IPS-18a (cell line): ENCODE measurements at regions not wholly inside any gene's neighbourhood (a gene's known extent, or its start where the extent isn't known, plus 50 kb on each side); places are given as distances from the start of the nearest gene placed in this dataset.
"Not testable (repeated sequence)": the region's sequence is repeated elsewhere in the genome, so short reads cannot be mapped to it uniquely, and the experiment has no call there.

Experiments used
- H3K27ac ChIP-seq: one replicate; pipeline ENCODE4 v1.5.1; 2013; ENCODE audit warnings: low read length
- H3K27me3 ChIP-seq: one replicate; pipeline ENCODE4 v1.6.1; 2013; ENCODE audit warnings: mild to moderate bottlenecking, low read length; ENCODE audit not compliant: control insufficient read depth, insufficient read depth
- H3K36me3 ChIP-seq: one replicate; pipeline ENCODE4 v1.6.1; 2013; ENCODE audit warnings: low read depth, low read length; ENCODE audit not compliant: control insufficient read depth
- H3K4me1 ChIP-seq: one replicate; pipeline ENCODE4 v1.6.1; 2013; ENCODE audit warnings: low read depth, low read length; ENCODE audit not compliant: control insufficient read depth
- H3K4me3 ChIP-seq: one replicate; pipeline ENCODE4 v1.5.1; 2013; ENCODE audit warnings: low read length
- H3K9ac ChIP-seq: one replicate; pipeline ENCODE4 v1.6.1; 2013; ENCODE audit warnings: mild to moderate bottlenecking, low read length, moderate library complexity
- H3K9me3 ChIP-seq: one replicate; pipeline ENCODE4 v1.6.1; 2013; ENCODE audit warnings: low read depth, low read length; ENCODE audit not compliant: control insufficient read depth

DNA sequence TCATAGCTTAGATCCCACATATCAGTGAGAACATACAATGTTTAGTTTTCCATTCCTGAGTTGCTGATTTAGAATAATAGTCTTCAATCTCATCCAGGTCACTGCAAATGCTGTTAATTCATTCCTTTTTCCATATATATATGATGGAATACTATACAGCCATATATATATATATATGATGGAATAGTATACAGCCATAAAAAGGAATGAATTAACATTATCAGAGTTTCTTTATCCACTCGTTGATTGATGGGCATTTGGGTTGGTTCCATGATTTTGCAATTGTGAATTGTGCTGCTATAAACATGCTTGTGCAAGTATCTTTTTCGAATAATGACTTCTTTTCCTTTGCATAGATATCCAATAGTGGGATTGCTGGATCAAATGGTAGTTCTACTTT, 273.9 kb upstream of the KLF4 start:
- not testable (repeated sequence) for H3K9me3 ChIP-seq, H3K27me3 ChIP-seq, H3K9ac ChIP-seq, H3K4me1 ChIP-seq, H3K36me3 ChIP-seq, H3K27ac ChIP-seq, H3K4me3 ChIP-seq

DNA sequence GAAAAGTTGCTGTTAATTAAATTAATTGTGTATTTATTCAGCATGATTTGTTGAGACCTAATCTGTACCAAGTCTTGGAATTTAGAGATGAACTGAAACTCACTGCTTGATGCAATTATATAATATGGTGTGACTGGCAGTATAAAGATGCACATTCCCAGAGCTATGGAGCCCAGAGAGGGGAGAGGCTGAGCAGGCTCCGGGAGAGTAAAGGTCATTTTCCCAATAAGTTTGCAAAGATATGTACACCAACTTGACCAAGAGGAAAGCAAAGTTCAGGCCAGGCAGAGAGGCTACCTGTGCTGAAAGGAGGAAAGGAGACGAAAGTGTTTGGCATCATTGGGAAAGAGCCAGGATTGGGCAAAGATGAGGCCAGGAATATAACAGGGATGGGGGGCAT, 271.7 kb upstream of the KLF4 start:
- H3K36me3 ChIP-seq, result no peaks in the 10 kb centered on the region
- no peak overlapping the region for H3K27ac ChIP-seq
- no peak overlapping the region for H3K9ac ChIP-seq

DNA sequence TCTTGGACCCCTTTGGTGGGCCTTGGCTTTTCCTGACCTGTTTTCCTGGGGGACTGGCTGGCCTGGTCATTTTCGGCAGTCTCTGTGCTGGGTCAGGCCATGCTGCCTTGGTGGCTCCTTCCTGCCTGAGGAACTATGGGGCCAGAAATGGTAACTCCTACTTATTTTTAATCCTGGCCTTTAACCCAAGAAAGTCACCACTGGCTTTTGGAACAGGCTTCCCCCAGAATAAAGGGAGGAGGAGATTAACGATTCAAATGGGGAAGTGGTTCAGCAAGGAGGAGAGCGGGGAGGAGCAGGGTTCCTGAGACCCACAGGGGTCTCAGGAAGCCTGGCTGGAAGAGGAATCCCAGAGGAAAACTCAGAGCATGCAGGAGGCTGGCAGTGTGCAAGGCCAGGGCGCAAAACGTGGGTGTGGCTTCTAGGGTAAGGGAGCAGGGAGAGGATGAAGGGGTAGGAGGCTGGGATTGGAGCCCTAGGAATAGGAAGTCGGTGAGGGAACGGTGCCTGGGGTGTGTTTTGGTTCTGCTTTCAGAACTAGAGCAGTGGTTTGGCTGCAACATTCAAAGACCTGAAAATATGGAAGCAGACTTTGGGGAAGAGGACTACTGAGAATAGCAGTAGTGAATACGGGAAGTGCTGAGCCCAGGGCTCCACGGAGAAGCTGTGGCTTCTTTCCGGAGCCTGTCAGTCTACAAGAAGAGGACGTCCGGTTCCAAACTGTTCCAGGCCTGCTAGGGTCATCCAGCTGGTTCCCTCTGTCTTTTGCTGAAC, 271.1 kb upstream of the KLF4 start:
- H3K36me3 ChIP-seq, result no peaks in the 10 kb centered on the region
- no peak overlapping the region for H3K27ac ChIP-seq
- no peaks in the 10 kb centered on the region for H3K4me1 ChIP-seq
- H3K9ac ChIP-seq, result no peak overlapping the region
- no peaks in the 10 kb centered on the region for H3K27me3 ChIP-seq
- H3K9me3 ChIP-seq, result no peaks in the 10 kb centered on the region
- H3K4me3 ChIP-seq, result no peak overlapping the region

More for the DNA sequence above, 271.7 kb upstream of the KLF4 start:
- H3K4me3 ChIP-seq, result no peak overlapping the region
- H3K27me3 ChIP-seq, result no peaks in the 10 kb centered on the region
- no peaks in the 10 kb centered on the region for H3K4me1 ChIP-seq
- H3K9me3 ChIP-seq, result no peaks in the 10 kb centered on the region

DNA sequence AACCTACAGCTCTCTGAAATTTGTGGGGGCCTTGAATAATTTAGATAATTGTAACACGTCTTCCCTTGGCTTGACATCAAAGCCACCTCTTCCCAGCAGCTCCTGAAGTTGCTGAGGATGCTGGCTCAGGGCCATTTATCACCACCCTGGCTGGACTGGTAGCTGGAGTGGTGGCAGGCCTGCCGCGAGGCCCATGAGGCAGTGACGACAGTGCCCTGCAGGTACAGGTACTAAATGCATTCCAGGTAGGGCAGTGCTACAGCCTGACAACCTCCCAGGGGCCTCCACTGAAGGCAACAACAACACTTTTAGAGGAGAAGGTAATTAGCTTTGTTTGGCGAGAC, 270.2 kb upstream of the KLF4 start:
- H3K4me3 ChIP-seq, result no peak overlapping the region
- no peaks in the 10 kb centered on the region for H3K36me3 ChIP-seq
- H3K9ac ChIP-seq, result no peak overlapping the region
- H3K27ac ChIP-seq, result no peak overlapping the region
- no peaks in the 10 kb centered on the region for H3K9me3 ChIP-seq
- H3K27me3 ChIP-seq, result no peaks in the 10 kb centered on the region
- no peaks in the 10 kb centered on the region for H3K4me1 ChIP-seq

DNA sequence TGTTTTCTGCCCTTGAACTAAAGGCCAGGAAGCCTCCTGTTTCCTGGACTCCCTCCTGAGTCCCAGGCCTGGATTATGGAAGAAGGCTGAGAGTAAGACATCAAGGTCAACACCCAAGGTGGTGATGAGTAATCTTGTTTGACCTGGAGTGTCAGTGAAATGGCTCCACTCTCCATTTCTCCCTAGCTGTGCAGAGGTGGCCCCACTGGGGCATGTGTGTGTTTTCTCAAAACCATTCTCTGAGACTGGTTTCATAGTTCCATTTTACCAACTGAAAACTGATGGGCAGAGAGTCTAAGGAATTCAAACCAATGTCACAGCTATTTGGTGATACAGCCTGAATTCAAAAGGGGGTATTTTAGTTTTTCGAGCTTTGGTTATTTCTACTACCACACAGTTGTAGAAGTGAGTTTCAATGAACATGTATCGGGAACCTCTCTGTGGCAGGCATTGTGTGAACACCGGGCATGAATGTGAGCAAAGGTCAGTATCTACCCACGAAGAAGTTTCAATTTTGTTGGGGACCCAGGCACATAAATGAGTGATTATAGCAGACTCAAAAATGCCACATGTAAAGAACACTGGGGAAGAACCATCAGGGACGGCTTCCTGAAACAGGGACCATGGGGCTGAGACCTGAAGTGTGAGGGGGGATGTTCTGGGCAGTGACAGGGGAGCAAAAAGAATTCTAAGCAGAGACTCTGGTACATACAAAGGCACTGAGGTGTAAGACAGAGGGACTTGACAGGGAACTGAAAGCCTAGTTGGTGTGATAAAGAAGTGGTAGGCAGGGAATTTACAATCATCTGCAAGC, 269.6 kb upstream of the KLF4 start:
- H3K36me3 ChIP-seq, result no peaks in the 10 kb centered on the region
- H3K9ac ChIP-seq, result no peak overlapping the region
- no peak overlapping the region for H3K27ac ChIP-seq
- H3K9me3 ChIP-seq, result no peaks in the 10 kb centered on the region
- no peaks in the 10 kb centered on the region for H3K27me3 ChIP-seq
- no peak overlapping the region for H3K4me3 ChIP-seq
- H3K4me1 ChIP-seq, result no peaks in the 10 kb centered on the region

DNA sequence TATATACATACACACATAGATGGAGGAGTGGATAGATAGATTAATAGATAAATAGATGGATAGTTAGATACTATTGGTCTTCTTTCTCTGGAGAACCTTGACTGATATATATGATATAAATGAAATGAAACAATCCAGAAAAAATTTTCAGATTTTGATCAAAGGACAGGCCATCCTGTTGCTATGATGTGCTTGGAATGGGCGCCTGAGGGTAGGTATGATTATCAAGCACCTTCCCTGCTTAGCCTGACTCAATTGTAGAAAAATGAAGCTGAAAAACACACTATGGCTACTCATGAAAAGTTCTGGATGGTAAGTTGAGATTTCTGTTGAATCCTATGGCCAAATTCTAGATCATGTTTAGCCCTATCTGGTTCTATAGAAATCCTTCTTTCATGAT, 266.5 kb upstream of the KLF4 start:
- Histone ChIP-seq H3K4me1 (peaks cover 6% of the 10 kb centered on the region), H3K27me3 (no peaks in the 10 kb centered on the region), H3K4me3 (no peak overlapping the region), H3K9ac (no peak overlapping the region), H3K36me3 (no peaks in the 10 kb centered on the region), H3K27ac (no peak overlapping the region), H3K9me3 (no peaks in the 10 kb centered on the region)

DNA sequence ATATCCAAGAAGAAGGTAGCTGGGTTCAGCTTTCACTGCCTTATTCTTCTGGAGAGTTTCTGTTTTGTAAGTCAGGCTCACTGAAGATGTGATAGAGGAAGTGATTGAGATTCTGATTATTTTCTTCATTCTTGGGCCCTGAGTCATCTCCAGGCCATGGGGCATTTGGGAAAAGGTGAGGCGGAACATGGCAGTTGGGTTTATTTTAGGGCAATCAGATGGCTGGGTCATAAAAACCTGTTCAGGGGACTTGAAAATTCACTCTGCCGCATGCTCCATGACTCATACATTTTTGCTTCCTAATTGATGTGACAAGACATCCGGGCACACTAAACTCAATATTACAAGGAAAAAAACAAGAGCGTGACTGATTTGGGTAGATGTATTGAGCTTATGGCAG, 265.7 kb upstream of the KLF4 start:
- Histone ChIP-seq H3K36me3 (no peaks in the 10 kb centered on the region), H3K27ac (no peak overlapping the region), H3K4me3 (no peak overlapping the region)

DNA sequence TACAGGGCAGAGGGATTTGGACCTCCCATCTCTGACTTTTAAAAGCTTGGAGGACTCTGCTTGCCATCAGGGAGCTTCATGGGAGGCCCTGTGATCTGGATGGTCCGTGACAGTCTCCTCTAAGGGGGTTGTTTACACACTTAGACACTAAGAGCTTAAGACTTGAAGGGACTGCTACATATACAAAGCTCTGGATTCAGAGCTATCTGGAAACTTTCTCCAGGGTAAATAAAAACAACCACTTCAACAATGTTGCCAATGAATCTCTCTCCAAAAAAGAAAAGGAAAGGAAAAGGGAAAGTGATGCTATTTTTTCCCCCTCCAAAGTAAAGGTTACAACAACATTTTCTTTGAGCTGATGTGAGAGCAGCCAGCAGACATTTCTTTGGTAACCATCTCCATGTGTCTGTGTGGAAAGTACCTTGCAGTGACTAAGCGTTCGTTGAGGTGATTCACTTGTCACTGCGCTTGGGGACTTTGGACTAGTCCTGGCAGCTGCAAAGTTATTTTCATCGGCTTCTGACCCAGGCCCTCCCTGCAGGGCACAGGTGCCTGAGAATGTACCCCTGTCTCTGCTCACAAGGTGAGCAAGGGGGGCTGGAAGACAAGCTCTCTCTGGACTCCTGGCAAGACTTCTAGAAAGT, 262.1 kb upstream of the KLF4 start:
- H3K36me3 ChIP-seq, result no peaks in the 10 kb centered on the region
- peaks cover 14% of the 10 kb centered on the region for H3K4me1 ChIP-seq
- H3K27me3 ChIP-seq, result no peaks in the 10 kb centered on the region
- no peak overlapping the region for H3K4me3 ChIP-seq
- no peaks in the 10 kb centered on the region for H3K9me3 ChIP-seq
- H3K27ac ChIP-seq, result no peak overlapping the region
- H3K9ac ChIP-seq, result no peak overlapping the region

More for the DNA sequence above, 265.7 kb upstream of the KLF4 start:
- Histone ChIP-seq H3K4me1 (peaks cover 6% of the 10 kb centered on the region), H3K9ac (no peak overlapping the region), H3K9me3 (no peaks in the 10 kb centered on the region), H3K27me3 (no peaks in the 10 kb centered on the region)

DNA sequence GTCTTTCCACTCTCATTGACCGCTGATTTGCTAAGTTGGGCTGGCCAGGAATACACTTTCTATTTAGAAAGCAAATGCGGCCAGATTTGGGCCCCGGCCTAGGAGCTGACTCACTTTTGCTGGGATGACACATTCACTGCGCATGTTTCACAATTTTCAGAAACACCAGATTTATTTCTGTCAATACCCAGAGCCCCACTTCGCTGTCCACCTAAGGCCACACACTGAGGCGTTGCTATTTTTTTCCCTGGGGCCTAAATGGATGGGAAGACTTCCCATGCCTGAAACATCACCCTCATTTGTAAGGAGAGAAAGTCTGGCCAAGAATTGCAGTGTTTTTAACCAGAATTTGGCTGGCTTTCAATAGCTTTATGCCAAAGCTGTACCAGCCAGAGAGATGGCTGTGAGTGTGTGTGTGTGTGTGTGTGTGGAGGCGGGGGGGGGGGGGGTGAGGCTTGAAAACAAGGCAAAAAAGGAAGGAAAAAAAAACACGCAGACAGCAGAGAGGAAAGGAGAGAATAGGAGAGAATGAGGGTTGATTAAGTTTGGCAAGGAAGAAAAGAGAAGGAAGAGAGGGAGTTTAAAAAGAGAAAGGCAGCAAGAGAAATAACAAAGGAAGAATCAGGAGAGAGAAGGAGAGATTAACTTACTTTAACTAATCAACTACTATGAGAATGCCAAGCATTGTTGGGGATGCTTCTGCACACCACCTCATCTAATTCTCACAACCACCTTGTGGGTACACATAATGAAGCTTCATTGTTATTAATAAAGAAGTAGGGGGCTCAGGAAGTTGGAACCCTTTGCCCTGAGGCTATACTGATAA, 261.4 kb upstream of the KLF4 start:
- Histone ChIP-seq H3K9ac (no peak overlapping the region), H3K27me3 (no peaks in the 10 kb centered on the region), H3K4me3 (no peak overlapping the region), H3K9me3 (no peaks in the 10 kb centered on the region), H3K4me1 (peaks cover 14% of the 10 kb centered on the region), H3K36me3 (no peaks in the 10 kb centered on the region), H3K27ac (no peak overlapping the region)

DNA sequence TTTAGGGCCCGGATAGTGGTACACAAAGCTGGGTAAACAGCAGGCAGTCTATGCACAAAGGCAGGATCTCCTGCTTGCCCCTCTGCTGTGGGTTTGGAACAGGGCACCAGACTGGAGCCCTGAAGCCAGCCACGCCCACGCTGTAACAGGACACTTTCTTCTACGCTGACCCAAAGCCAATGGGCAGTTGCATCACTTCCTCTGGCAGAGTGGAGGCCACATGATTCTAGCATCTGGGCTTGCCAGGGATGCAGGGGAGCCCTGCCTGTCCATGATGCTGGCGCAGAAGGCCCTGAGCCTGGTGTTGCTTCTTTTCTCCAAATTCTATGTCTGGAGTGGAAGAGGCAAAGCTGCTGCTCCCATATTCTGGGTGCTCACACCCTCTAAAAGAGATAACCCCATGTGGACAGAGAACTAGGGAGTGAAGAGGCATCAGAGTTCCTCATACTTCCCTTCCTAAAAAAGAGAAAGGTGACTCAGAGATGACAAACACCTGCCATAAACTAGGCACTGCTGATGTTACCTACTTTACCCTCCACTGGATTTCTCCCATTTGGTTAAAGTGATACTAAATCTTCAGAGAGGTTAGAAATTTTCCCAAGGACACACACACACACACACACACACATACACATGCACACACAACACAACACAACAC, 260.3 kb upstream of the KLF4 start:
- H3K4me3 ChIP-seq, result no peak overlapping the region
- peaks cover 14% of the 10 kb centered on the region for H3K4me1 ChIP-seq
- no peak overlapping the region for H3K27ac ChIP-seq
- H3K27me3 ChIP-seq, result no peaks in the 10 kb centered on the region
- H3K9me3 ChIP-seq, result no peaks in the 10 kb centered on the region
- H3K9ac ChIP-seq, result no peak overlapping the region
- no peaks in the 10 kb centered on the region for H3K36me3 ChIP-seq

DNA sequence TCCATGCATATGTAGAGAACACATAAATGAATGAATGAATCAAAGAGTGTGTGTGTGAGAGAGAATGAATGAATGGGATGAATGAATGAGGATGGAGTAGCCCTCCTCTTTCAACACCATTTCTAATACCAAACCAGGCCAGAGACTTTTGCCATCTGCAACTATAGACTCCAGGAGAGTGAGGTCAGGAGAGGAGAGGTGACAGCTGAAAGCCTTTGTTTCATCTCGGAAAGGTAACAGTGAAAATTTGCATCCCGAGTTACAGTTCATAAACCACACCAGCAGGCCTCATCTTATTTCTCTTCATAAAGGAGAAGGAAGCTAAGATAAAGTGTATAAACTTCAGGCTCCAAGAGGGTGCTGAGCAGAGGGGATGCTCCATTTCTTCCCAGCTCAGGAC, 255.3 kb upstream of the KLF4 start:
- H3K4me3 ChIP-seq, result no peak overlapping the region
- no peaks in the 10 kb centered on the region for H3K36me3 ChIP-seq
- no peaks in the 10 kb centered on the region for H3K27me3 ChIP-seq
- H3K4me1 ChIP-seq, result peaks cover 6% of the 10 kb centered on the region
- no peaks in the 10 kb centered on the region for H3K9me3 ChIP-seq
- H3K9ac ChIP-seq, result no peak overlapping the region
- no peak overlapping the region for H3K27ac ChIP-seq
